K562 (cell line): ENCODE measurements at regions not wholly inside any gene's neighbourhood (a gene's known extent, or its start where the extent isn't known, plus 50 kb on each side); places are given as distances from the start of the nearest gene placed in this dataset.

Experiments used
- BMI1 ChIP-seq: fragments of 150-350 bp; IDR thresholded peaks from 2 replicates; pipeline ENCODE4 v1.6.1; 2014; ENCODE audit warnings: low read length
- CREB1 ChIP-seq, 2 experiments: sonication (generic) in 1 of 2; formaldehyde crosslinking in 1 of 2; IDR thresholded peaks; 2 replicates each; pipeline versions ENCODE4 v1.6.1 to v1.8.0; 2012 to 2022; ENCODE audit warnings: inconsistent platforms in 1 of 2, mild to moderate bottlenecking in 1 of 2, missing genetic modification reagents in 1 of 2, moderate library complexity in 1 of 2
- HMG20B ChIP-seq: fragments of 250-450 bp; sonication (Bioruptor Pico); IDR thresholded peaks from 2 replicates; pipeline ENCODE4 v1.5.0; 2021; ENCODE audit warnings: mild to moderate bottlenecking
- KDM1A ChIP-seq, 2 experiments: fragments of 450-650 bp; IDR thresholded peaks; 2 replicates each; pipeline ENCODE4 v1.6.1; 2016; ENCODE audit warnings: mild to moderate bottlenecking in 2 of 2
- NR2F6 ChIP-seq: fragments of 450-650 bp; formaldehyde crosslinking; IDR thresholded peaks from 2 replicates; pipeline ENCODE4 v1.4.0; 2020; ENCODE audit warnings: mild to moderate bottlenecking
- POLR2A ChIP-seq: fragments of 450-650 bp; conservative IDR thresholded peaks from 2 replicates; pipeline ENCODE4 v1.6.1; 2016

GRCh38 chr19:27890696-27891095, 1322.3 kb downstream of the UQCRFS1 start:
- no peak for TF ChIP-seq CREB1 (IDR thresholded peaks at IDR 0.05)
- TF ChIP-seq CREB1 (CRISPR knock-in tag; IDR thresholded peaks at IDR 0.05), result no peak
- no peak for TF ChIP-seq POLR2A
- no peak for TF ChIP-seq BMI1
- no peak for TF ChIP-seq KDM1A (IDR thresholded peaks at IDR 0.05)
- TF ChIP-seq HMG20B (CRISPR knock-in tag), result no peak
- no peak for TF ChIP-seq NR2F6 (CRISPR knock-in tag)
